HG03097 (cell line): ENCODE measurements at regions not wholly inside any gene's neighbourhood (a gene's known extent, or its start where the extent isn't known, plus 50 kb on each side); places are given as distances from the start of the nearest gene placed in this dataset.

Experiments
- ATAC-seq: cut with Tn5 transposase; IDR thresholded peaks from one replicate; pipeline ENCODE4 v1.9.1; 2021; ENCODE audit not compliant: unreplicated experiment, low FRiP score

DNA sequence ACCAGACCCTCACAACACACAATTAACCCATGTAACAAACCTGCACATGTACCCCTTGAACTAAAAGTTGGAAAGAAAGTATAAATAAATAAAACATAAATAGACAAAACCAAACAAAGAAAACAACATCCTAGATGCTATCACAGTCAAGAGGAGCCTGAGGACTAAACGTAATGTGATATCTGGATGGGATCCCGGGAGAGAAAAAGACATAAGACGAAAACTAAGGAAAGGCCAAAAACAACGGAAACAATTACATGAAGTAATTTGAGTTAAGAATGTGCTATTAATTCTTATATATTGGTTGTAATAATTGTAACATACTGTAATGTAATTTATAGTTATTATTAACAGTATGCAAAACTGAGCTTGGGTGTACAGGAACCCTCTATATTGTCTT, 793.9 kb downstream of the SEMA5A start:
- no peak for ATAC-seq

DNA sequence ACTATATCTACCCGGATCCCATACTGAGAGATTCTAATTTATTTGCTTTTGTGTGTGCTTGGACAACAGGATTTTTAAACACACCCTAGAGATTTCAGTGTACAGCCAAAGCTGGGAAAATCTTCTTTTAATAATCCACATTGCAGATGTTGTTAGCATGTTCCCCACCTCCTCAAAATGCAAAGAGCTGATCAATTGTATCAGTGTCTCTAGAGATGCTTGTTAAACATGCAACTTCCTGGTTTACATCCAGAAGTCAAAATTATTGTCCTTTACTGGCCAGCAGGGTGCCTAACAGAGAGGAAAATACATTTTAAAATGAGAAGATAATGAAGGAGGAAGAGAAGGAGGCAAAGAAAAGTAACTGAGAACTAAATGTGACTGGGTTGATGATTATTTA, 793.3 kb downstream of the SEMA5A start:
- ATAC-seq: no peak

DNA sequence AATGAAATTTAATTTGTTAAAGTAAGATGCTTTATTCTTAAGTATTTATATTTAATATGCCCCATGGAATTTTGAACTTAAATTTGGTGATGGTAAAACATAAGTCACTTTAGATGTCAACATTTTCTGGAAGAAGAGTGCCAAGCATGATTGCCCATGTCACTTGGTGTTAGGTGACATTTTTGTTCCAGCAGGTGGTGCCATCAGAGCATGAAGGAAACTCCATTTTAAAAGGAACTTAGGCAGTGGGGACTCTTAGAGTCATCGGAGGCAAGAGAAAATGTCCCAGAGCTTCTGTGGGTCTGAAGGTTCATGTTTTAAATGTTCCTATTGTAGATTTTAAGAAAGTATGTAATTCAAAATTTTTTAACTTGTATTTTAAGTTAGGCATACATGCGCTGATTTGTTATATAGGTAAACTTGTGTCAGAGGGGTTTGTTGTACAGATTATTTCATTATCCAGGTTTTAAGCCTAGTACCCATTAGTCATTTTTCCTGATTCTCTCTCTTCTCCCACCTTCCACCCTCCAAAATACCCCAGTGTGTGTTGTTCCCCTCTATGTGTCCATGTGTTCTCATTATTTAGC, 789.3 kb downstream of the SEMA5A start:
- ATAC-seq: no peak

DNA sequence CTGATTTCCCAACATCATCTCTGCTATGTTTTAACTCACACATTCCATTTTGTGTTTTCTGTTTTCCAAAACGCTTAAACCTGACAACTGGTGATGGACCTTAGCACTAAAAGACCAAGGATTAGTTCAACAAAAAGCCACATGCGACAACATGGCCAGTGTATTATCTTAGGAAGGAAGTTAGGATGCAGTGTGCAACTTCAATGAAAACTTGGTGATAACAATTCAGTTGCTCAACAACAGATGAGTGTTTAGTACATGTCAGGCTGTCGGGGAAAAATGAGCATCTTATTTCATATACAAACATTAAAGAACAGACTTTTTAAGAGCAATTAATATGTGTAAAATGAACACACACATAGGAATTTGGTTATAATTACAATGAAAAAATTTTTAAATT, 780.0 kb downstream of the SEMA5A start:
- ATAC-seq: no peak

DNA sequence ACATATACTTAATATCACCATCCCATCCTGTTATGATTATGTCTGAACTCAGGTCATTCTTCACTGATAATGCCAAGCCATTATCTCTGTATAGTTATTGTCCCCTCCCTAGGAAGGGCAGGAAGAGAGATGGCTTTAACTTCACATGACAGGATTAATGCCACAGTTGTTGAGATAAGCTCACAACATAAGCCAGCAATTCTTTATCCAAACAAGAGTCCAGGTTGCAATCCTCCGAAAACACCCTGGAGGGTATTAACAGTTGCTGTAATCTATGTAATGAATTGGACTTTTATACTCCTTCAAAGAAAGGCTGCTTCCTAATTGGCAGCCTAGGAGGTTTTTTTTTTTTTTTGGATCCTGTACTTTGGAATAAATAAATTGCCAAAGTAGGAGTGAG, 779.4 kb downstream of the SEMA5A start:
- ATAC-seq: no peak

DNA sequence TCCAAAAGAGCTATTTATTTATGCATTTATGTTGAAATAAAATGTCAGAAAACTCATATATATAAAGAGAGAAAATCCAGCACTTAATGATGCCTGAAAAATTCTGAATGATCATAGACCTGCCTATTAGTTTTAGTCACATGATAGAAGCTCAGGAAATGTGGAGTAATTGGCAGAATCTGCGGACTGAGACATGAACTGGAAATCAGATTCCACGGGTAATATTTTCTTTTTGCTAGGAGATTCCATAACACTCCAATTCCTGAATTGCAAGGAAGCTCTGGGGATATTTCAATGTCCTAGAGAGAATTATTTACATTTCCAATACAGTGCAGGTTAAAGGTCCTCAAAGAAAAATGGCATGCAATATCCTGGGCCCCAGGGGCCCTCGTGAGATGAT, 778.8 kb downstream of the SEMA5A start:
- ATAC-seq: no peak

DNA sequence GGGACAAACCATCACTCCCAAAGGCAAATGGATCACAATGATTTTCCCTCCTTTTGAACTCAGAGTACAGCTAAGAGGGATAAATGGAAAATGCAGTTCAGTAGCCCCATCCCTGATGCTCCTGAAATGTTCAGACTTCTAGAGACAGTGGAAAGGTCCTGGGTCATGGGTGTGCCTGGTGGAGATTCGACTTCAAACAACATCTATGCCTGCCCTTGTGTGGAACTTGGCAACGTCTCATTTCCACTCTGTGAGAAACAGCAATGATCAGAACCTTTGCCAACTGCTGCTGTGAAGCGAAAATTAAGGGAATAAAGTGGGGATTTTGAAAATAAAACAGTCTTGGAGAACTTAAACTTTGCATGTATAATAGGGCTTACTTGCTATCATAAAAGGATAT, 778.1 kb downstream of the SEMA5A start:
- ATAC-seq: no peak

DNA sequence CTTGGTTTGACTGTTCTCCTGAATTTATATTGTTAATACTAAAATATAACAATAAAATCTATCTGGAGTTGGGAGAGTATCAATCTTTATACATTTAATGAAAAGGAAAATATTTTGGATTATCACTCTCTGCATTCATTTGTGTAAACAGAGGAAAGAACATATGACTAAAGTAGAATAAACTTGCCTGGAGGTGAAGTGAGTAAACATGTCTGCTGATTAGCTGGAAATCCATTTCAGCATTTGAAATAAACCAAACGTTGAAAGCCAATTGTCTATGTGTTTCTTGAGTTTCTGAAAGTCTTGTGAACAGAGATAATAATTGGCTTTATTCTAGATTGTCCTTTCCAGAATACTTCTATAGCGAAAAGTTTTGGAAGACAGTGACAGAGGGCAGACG, 776.2 kb downstream of the SEMA5A start:
- no peak for ATAC-seq

DNA sequence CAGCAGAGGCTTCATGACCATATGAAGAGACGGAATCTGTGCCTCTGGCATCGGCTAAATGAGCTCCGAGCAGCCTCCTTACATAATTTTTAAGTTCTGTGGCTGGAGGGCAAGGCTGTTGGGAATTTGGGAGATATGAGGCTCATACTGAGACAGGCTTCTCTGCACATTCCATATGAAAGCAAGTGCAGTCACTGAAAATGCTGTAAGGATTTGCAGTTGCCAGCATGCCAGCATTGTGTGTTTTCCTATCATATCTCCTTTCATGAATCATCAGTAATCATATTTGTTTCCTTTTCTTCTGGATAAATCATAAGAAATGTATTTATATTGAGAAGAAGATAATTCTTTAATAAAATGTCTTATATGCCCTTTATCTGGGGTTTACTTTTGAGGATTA, 775.4 kb downstream of the SEMA5A start:
- ATAC-seq: no peak

DNA sequence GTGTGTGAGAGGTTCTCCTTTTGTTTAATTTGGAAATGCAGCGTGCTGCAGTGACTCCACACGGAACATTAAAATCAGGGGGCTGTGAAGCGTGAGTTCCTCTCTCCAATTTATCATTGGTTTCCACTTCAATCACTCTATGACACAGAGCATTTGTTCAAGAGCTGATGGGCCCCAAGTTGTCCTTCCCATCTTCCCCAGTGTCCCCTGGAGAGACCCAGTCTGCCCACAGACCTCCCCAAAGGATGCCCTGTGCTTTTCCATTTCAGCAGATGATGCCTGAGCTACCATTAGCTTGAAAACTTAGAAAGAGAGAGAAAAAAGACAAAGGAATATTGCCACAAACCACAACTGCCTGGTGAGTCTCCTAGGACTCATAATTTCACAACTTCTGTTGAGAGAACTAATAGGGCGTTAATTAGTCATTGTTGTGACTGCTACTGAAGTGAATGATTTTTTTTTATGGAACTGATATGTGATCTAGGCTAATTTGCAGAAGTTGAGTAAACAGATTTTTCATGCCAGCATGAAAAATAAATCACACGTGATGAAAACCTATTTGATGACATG, 772.7 kb downstream of the SEMA5A start:
- no peak for ATAC-seq

DNA sequence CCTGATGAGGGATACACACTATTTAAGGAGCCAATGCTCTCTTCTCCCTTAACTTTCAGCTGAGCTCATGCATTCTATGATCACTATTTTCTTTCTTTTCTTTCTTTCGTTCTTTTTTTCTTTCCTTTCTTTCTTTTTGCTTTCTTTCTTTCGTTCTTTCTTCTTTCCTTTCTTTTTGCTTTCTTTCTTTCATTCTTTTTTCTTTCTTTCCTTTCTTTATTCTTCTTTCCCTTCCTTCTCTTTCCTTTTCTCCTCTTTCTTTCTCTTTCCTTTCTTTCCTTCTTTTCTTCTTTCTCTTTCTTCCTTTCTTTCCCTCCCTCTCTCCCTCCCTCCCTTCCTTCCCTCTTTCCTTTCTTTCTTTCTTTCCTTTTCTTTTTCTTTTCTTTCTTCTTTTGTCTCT, 761.2 kb downstream of the SEMA5A start:
- ATAC-seq: no peak

DNA sequence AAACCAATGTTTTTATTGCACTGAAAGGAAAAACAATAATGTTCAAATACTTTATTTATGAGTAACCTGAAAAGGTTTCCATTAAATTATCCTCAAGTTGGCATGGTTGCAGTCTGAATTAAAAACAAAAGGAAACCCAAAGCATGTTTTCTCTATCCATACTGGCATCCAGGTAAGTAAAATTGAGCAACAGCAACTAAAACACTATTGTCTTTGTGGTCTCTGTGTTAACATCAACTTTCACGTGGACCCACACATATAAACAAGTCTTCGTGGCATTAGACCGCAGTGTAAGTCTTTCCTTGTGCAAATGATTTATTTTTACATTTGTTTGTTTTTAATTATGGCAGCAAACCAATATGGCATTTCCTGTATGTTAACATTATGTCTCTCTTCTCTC, 757.6 kb downstream of the SEMA5A start:
- no peak for ATAC-seq

DNA sequence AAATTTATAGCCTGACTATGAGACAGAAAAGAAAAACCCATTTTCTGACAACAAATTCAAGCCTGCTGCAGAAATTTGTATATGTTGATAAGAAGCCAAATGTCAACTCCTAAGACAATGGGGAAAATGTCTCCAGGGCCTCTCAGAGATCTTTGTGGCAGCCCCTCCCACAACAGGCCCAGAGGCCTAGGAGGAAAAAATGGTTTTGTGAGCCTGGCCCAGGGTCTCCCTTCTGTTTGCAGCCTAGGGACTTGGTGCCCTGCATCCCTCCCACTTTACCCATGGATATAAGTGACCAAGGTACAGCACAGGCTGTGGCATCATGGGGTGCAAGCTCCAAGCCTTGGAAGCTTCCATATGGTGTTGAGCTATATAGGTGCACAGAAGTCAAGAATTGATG, 740.2 kb downstream of the SEMA5A start:
- ATAC-seq: no peak

DNA sequence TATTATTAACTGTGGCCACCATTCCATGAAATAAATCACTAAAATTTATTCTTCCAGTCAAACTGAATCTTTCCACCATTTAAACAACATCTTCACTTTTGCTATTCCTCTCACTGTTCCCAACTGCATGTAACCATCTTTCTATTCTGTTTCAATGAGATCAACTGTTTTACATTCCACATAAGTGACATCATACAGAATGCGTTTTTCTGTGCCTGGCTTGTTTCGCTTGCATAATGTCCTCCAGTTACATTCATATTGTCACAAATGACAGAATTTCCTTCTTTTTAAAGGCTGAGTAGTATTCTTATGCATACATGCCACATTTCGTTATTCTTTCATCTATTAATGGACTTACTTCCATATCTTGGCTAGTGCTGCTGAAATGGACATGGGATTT, 738.2 kb downstream of the SEMA5A start:
- no peak for ATAC-seq

DNA sequence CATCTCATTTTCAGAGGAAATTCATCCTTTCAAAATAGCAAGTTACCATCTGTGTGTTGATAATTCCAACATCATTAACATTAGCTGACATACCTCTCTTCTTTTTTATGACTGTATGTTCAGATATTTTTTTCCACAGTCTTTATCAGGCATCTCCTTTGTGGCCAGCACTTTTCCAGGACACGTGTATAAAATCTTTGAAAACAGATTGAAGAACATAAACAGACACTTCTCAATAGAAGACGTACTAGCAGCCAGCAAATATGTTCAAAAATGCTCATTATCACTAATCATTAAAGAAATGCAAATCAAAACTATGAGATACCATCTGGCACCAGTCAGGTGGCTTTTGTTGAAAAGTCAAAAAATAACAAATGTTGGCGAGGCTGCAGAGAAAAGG, 734.3 kb downstream of the SEMA5A start:
- ATAC-seq: no peak

DNA sequence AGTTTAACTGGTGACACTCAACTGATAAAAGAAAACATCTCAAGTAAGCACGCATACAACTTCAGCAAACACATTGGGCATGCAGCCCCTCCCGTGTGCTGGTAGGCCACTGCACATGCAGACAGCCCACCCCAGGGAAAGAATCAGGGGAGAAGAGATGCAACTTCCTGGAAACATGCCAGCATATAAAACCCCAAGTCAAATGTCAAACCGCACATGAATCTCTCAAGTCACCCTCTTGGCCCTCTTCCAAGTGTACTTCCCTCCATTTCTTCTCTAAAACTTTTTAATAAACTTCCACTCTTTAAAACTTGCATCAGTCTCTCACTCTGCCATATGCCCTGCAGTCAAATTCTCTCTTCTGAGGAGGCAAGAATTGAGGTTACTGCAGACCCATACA, 732.7 kb downstream of the SEMA5A start:
- ATAC-seq: no peak

DNA sequence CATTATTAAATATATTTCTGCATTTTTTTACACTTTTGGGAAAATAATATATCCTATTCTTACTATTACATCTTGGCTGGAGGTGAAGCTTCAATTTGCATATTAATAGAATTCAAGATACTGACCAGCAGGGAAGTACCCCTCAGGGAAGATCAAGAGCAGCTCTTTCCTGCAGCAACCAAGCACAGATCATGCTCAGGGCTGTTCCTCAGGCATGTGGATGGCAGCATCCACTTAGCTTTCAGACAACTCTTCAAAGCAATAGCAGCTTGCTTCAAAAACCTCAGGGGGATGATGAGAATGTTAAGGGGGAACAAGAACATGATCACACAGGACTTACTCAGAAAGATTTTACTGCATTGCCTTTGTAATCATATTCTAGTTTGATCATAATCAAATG, 731.8 kb downstream of the SEMA5A start:
- no peak for ATAC-seq

DNA sequence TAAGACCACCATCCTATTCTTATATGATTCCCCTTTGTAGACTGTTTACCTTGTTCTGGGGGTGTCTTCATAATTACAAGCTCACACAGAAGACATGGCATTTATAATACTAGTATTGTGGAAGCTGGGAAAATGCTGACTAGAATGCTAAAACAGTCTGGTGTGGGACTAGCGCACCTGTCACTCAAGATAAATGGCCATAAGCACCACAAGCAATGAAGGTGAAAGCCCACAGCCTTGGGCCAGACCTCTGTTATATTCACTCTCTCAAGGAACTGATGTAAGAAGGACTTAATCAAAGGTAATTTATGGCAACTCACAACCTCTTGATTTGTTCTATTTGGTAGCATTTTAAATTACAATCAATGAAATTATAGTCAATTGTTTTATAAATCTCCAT, 721.5 kb downstream of the SEMA5A start:
- no peak for ATAC-seq

DNA sequence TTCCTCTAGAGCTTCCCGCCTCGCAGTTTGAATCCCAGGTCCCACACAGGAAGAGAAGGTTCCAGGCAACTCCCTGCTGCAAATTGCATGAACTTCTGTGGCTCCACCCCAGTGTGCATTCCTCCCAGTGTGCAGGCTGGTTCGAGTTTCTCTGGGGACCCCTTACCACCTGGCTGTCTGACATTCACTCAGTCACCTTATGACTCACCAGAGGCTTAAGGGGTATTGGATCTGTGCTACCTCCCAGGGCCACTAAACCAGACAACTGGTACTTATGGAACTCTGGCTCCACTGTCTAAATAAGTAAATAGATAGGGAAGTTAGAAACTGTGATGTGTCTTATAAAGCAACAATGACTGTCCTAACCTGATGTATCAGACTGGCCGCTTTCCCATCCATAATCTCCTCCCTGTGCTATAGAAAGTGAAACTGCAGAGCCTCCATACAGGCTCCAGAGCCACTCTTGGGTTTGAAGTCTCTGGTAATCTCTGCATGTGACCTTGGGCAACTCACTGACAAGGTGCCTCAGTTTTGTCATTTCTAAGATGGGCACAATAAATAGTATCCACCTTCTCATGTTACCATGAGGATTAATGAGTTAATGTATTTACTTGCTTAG, 720.6 kb downstream of the SEMA5A start:
- no peak for ATAC-seq

DNA sequence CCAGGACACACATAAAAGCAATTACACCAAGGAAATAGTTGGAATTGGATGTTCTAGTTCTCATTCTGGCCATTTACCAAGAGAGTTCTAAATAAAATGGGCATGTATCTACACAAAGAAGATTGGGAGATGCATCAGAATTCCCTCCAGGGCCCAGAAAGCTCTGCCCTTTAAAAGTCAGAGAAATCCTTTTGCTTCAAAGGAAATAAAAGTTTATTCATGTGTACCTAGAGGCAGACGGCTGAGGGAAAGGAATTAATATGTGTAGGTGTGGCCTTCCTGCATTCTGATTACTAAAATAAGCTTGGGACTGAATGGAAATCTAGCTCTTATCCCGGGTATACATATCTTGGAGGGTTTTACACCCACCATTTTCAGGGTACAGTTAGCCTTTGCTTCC, 719.4 kb downstream of the SEMA5A start:
- ATAC-seq: no peak

DNA sequence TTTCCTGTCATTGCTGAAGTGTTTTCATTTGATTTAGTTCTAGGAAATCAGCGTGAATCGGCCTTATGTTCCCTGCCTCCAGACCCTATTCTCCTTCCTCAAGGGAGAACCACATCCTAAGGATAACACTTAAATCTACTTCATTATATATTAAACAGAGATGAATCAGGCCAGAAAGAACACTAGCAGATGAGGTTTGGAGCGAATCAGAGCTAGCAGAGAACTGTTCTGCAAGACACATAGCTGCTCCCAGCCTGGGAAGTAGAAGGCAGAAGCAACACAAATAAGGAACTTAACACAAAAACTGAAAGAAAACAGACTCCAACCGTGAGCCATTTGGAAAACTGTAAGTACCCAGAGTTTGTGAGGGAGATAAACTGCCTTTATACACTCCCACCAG, 718.2 kb downstream of the SEMA5A start:
- ATAC-seq: no peak

DNA sequence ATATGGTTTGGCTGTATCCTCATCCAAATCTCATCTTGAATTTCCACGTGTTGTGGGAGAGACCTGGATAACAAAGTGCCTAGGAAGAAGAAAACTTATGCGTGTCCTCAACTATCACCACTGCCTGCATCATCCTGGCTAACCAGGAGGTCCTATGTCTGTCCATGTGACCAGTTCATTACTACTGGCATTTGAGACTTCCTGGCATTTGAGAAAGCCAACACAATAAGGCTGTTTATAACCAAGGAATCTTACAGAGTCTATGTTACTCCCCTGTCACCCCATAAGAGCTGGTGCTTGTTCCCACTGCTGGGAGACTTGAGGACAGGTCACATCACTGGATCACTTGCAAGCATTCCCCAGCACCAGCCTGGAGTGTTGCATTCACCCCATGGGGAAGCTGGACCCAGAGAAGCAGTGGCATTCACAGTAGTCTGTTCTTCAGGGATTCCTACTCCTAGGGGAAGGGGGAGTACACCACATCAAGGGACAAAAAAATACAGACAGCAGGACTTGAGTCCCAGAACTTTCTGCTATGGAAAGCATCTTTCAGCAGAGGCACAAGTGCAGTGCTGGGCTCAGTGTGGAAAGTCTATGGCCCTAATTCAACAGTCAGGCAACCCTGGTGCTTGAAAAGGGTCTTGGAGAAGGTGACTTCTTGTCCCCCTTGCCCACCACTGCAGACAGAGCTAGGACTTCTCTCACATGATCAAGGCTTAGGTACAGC, 717.1 kb downstream of the SEMA5A start:
- no peak for ATAC-seq
